SK-N-SH treated with all-trans-retinoic acid at 6 μM for 48 hours (cell line): ENCODE measurements at regions not wholly inside any gene's neighbourhood (a gene's known extent, or its start where the extent isn't known, plus 50 kb on each side); places are given as distances from the start of the nearest gene placed in this dataset.
"Not testable (repeated sequence)": the region's sequence is repeated elsewhere in the genome, so short reads cannot be mapped to it uniquely, and the experiment has no call there.

Experiments used
- ATAC-seq: fragments of 200-7000 bp; cut with Tn5 transposase; 3 replicates; pipeline ENCODE4 v1.9.1; 2020; ENCODE audit warnings: mild to moderate bottlenecking, moderate library complexity
- ARNTL ChIP-seq: fragments of 450-650 bp; formaldehyde crosslinking; IDR thresholded peaks from 2 replicates; pipeline ENCODE4 v1.5.0; 2020; ENCODE audit warnings: low read depth, mild to moderate bottlenecking, moderate library complexity, borderline replicate concordance
- BACH2 ChIP-seq: fragments of 250-450 bp; sonication (Bioruptor Pico); IDR thresholded peaks from 2 replicates; pipeline ENCODE4 v1.9.0; 2021; ENCODE audit warnings: mild to moderate bottlenecking, borderline replicate concordance
- CREB5 ChIP-seq: fragments of 250-450 bp; sonication (Bioruptor Pico); IDR thresholded peaks from 2 replicates; pipeline ENCODE4 v1.5.1; 2020; ENCODE audit warnings: low read depth, mild to moderate bottlenecking, moderate library complexity
- CSDC2 ChIP-seq: fragments of 250-450 bp; sonication (Bioruptor Pico); IDR thresholded peaks from 2 replicates; pipeline ENCODE4 v1.5.0; 2020; ENCODE audit warnings: mild to moderate bottlenecking, moderate library complexity
- CSRNP3 ChIP-seq: fragments of 250-450 bp; sonication (Bioruptor Pico); IDR thresholded peaks from 2 replicates; pipeline ENCODE4 v1.5.1; 2021; ENCODE audit warnings: mild to moderate bottlenecking, moderate library complexity
- ESRRG ChIP-seq: fragments of 250-450 bp; sonication (Bioruptor Pico); IDR thresholded peaks from 2 replicates; pipeline ENCODE4 v1.6.1; 2021; ENCODE audit warnings: mild to moderate bottlenecking
- GLIS3 ChIP-seq: fragments of 250-450 bp; sonication (Bioruptor Pico); IDR thresholded peaks from 2 replicates; pipeline ENCODE4 v1.5.0; 2020; ENCODE audit warnings: mild to moderate bottlenecking, moderate library complexity
- ISL1 ChIP-seq: fragments of 250-450 bp; sonication (Bioruptor Pico); IDR thresholded peaks from 2 replicates; pipeline ENCODE4 v2.1.2; 2022; ENCODE audit warnings: mild to moderate bottlenecking, moderate library complexity
- OSR1 ChIP-seq: fragments of 250-450 bp; sonication (Bioruptor Pico); IDR thresholded peaks from 2 replicates; pipeline ENCODE4 v1.8.0; 2022; ENCODE audit warnings: moderate library complexity, mild to moderate bottlenecking, inconsistent platforms
- PPARA ChIP-seq: fragments of 250-450 bp; sonication (Bioruptor Pico); IDR thresholded peaks from 2 replicates; pipeline ENCODE4 v1.5.0; 2020; ENCODE audit warnings: mild to moderate bottlenecking, borderline replicate concordance
- RARB ChIP-seq: fragments of 250-450 bp; sonication (Bioruptor Pico); IDR thresholded peaks from 2 replicates; pipeline ENCODE4 v1.8.0; 2021; ENCODE audit warnings: mild to moderate bottlenecking, moderate library complexity
- SNAI2 ChIP-seq: fragments of 250-450 bp; sonication (Bioruptor Pico); IDR thresholded peaks from 2 replicates; pipeline ENCODE4 v1.5.0; 2020; ENCODE audit warnings: mild to moderate bottlenecking, moderate library complexity
- TCF4 ChIP-seq: fragments of 250-450 bp; sonication (Bioruptor Pico); IDR thresholded peaks from 2 replicates; pipeline ENCODE4 v1.8.0; 2021; ENCODE audit warnings: mild to moderate bottlenecking, moderate library complexity, borderline replicate concordance
- TOX ChIP-seq: fragments of 250-450 bp; sonication (Bioruptor Pico); IDR thresholded peaks from 2 replicates; pipeline ENCODE4 v1.8.0; 2021; ENCODE audit warnings: mild to moderate bottlenecking, moderate library complexity, borderline replicate concordance
- TSHZ2 ChIP-seq: fragments of 250-450 bp; sonication (Bioruptor Pico); IDR thresholded peaks from 2 replicates; pipeline ENCODE4 v1.5.0; 2020; ENCODE audit warnings: mild to moderate bottlenecking, moderate library complexity
- ZC3H10 ChIP-seq: fragments of 250-450 bp; sonication (Bioruptor Pico); IDR thresholded peaks from 2 replicates; pipeline ENCODE4 v1.5.1; 2021; ENCODE audit warnings: mild to moderate bottlenecking, moderate library complexity
- ZFP3 ChIP-seq: fragments of 250-450 bp; sonication (Bioruptor Pico); IDR thresholded peaks from 2 replicates; pipeline ENCODE4 v1.5.0; 2020; ENCODE audit warnings: mild to moderate bottlenecking, moderate library complexity
- ZFP30 ChIP-seq: fragments of 450-650 bp; formaldehyde crosslinking; IDR thresholded peaks from 2 replicates; pipeline ENCODE4 v1.5.0; 2022; ENCODE audit warnings: mild to moderate bottlenecking, moderate library complexity
- ZNF565 ChIP-seq: fragments of 450-650 bp; formaldehyde crosslinking; conservative IDR thresholded peaks from 2 replicates; pipeline ENCODE4 v1.5.0; 2020; ENCODE audit warnings: low read depth, mild to moderate bottlenecking, moderate library complexity
- ZNF70 ChIP-seq: fragments of 450-650 bp; formaldehyde crosslinking; IDR thresholded peaks from 2 replicates; pipeline ENCODE4 v1.5.0; 2020; ENCODE audit warnings: mild to moderate bottlenecking, moderate library complexity
- ZNF8 ChIP-seq: fragments of 450-650 bp; formaldehyde crosslinking; IDR thresholded peaks from 2 replicates; pipeline ENCODE4 v1.5.0; 2020; ENCODE audit warnings: mild to moderate bottlenecking, moderate library complexity
- TF ChIP-seq, protein P1 (sequence below): fragments of 250-450 bp; sonication (Bioruptor Pico); IDR thresholded peaks from 2 replicates; pipeline ENCODE4 v1.8.0; 2021; ENCODE audit warnings: low read depth, mild to moderate bottlenecking, moderate library complexity, borderline replicate concordance
- TF ChIP-seq, protein P2 (sequence below): fragments of 250-450 bp; sonication (Bioruptor Pico); IDR thresholded peaks from 2 replicates; pipeline ENCODE4 v1.8.0; 2020; ENCODE audit warnings: mild to moderate bottlenecking, moderate library complexity, borderline replicate concordance

GRCh38 chr12:31794745-31795144 is 65.9 kb upstream of the AMN1 start:
- no peak for TF ChIP-seq ZFP30 (CRISPR knock-in tag)
- TF ChIP-seq ZNF8 (CRISPR knock-in tag) = no peak
- no peak for TF ChIP-seq CSDC2 (CRISPR knock-in tag)
- TF ChIP-seq, protein P1, sequence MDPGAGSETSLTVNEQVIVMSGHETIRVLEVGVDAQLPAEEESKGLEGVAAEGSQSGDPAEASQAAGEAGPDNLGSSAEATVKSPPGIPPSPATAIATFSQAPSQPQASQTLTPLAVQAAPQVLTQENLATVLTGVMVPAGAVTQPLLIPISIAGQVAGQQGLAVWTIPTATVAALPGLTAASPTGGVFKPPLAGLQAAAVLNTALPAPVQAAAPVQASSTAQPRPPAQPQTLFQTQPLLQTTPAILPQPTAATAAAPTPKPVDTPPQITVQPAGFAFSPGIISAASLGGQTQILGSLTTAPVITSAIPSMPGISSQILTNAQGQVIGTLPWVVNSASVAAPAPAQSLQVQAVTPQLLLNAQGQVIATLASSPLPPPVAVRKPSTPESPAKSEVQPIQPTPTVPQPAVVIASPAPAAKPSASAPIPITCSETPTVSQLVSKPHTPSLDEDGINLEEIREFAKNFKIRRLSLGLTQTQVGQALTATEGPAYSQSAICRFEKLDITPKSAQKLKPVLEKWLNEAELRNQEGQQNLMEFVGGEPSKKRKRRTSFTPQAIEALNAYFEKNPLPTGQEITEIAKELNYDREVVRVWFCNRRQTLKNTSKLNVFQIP (CRISPR knock-in tag) = no peak
- TF ChIP-seq GLIS3 (CRISPR knock-in tag) = no peak
- no peak for TF ChIP-seq RARB (CRISPR knock-in tag)
- no peak for TF ChIP-seq ZFP3 (CRISPR knock-in tag)
- no peak for TF ChIP-seq SNAI2 (CRISPR knock-in tag)
- no peak for TF ChIP-seq ISL1
- no peak for TF ChIP-seq ARNTL (CRISPR knock-in tag)
- TF ChIP-seq CSRNP3 (CRISPR knock-in tag) = no peak
- no peak for TF ChIP-seq ZNF565 (CRISPR knock-in tag)
- TF ChIP-seq PPARA = no peak
- no peak for TF ChIP-seq TOX (CRISPR knock-in tag)
- TF ChIP-seq BACH2 (CRISPR knock-in tag) = no peak
- TF ChIP-seq, protein P2, sequence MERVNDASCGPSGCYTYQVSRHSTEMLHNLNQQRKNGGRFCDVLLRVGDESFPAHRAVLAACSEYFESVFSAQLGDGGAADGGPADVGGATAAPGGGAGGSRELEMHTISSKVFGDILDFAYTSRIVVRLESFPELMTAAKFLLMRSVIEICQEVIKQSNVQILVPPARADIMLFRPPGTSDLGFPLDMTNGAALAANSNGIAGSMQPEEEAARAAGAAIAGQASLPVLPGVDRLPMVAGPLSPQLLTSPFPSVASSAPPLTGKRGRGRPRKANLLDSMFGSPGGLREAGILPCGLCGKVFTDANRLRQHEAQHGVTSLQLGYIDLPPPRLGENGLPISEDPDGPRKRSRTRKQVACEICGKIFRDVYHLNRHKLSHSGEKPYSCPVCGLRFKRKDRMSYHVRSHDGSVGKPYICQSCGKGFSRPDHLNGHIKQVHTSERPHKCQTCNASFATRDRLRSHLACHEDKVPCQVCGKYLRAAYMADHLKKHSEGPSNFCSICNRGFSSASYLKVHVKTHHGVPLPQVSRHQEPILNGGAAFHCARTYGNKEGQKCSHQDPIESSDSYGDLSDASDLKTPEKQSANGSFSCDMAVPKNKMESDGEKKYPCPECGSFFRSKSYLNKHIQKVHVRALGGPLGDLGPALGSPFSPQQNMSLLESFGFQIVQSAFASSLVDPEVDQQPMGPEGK (CRISPR knock-in tag) = no peak
- no peak for TF ChIP-seq ZC3H10
- no peak for TF ChIP-seq OSR1 (CRISPR knock-in tag)
- TF ChIP-seq, all 23 proteins: peak for 0
- no peak for ATAC-seq

DNA sequence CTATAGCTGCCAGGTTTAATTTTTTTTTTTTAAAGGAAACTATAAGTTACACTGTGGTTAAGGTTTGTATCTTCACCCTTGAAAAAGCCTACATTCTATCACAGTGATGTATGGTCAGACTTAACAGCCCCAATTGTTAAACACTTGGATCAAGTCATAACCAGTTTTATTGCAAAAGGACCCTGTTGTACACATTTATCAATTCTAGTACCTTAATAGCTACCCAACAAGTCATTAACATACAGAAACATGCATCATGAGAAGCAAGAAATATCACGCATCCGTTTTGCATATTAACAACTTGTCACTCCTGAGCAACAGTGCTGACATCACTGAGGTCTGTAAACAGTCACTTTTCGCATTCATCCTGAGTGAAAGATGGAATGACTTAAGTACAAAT is 62.4 kb upstream of the AMN1 start:
- not testable (repeated sequence) for ATAC-seq

GRCh38 chr12:31790759-31791158 is 61.9 kb upstream of the AMN1 start:
- no peak for ATAC-seq

More at GRCh38 chr12:31790759-31791158, 61.9 kb upstream of the AMN1 start:
- TF ChIP-seq TOX (CRISPR knock-in tag) = no peak
- TF ChIP-seq CREB5 (CRISPR knock-in tag) = no peak
- TF ChIP-seq CSRNP3 (CRISPR knock-in tag) = no peak
- TF ChIP-seq ESRRG = no peak
- TF ChIP-seq SNAI2 (CRISPR knock-in tag) = no peak
- TF ChIP-seq TCF4 (CRISPR knock-in tag) = no peak
- no peak for TF ChIP-seq ZC3H10
- no peak for TF ChIP-seq ISL1
- TF ChIP-seq ZNF8 (CRISPR knock-in tag) = no peak
- TF ChIP-seq ARNTL (CRISPR knock-in tag) = no peak
- no peak for TF ChIP-seq TSHZ2 (CRISPR knock-in tag)
- no peak for TF ChIP-seq BACH2 (CRISPR knock-in tag)
- TF ChIP-seq CSDC2 (CRISPR knock-in tag) = no peak
- no peak for TF ChIP-seq OSR1 (CRISPR knock-in tag)
- no peak for TF ChIP-seq ZNF70
- TF ChIP-seq, protein P1 (CRISPR knock-in tag) = no peak
- TF ChIP-seq GLIS3 (CRISPR knock-in tag) = no peak
- TF ChIP-seq, protein P2 (CRISPR knock-in tag) = no peak
- TF ChIP-seq ZFP30 (CRISPR knock-in tag) = no peak
- no peak for TF ChIP-seq RARB (CRISPR knock-in tag)
